ENCODE measurements at regions not wholly inside any gene's neighbourhood (a gene's known extent, or its start where the extent isn't known, plus 50 kb on each side); places are given as distances from the start of the nearest gene placed in this dataset.

- no peak for DNase-seq (ENCODE audit: low read depth)
- H3K4me3 ChIP-seq (ENCODE audit: control insufficient read depth, low read depth, low read length) = no peak overlapping the region
- TF ChIP-seq, protein P1, sequence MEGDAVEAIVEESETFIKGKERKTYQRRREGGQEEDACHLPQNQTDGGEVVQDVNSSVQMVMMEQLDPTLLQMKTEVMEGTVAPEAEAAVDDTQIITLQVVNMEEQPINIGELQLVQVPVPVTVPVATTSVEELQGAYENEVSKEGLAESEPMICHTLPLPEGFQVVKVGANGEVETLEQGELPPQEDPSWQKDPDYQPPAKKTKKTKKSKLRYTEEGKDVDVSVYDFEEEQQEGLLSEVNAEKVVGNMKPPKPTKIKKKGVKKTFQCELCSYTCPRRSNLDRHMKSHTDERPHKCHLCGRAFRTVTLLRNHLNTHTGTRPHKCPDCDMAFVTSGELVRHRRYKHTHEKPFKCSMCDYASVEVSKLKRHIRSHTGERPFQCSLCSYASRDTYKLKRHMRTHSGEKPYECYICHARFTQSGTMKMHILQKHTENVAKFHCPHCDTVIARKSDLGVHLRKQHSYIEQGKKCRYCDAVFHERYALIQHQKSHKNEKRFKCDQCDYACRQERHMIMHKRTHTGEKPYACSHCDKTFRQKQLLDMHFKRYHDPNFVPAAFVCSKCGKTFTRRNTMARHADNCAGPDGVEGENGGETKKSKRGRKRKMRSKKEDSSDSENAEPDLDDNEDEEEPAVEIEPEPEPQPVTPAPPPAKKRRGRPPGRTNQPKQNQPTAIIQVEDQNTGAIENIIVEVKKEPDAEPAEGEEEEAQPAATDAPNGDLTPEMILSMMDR (conservative IDR thresholded peaks at IDR 0.05; ENCODE audit: control insufficient read depth, insufficient read depth, low read depth, low read length) = no peak
These were observed 527.8 kb downstream of the AGTPBP1 start for GRCh38 chr9:85213650-85214607.

DNA sequence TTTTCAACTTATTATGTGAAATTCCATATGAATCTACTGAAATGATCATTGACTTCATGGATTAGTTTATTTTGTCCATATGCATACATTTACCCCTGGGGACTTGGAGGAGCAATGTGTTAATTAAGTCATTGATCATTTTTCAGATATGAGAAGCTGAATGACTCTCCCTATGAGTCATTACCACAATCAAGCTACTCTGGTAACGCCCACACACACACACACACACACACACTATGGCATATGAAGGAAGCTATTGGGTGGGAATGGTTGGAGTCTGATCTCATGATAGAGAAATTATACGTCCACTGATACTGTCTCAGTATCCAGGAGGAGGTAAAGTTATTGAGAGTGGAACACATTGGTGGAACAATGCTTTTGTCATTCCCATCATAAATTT is 528.9 kb downstream of the AGTPBP1 start:
- DNase-seq (ENCODE audit: low read depth) = peak; percentile 85
- no peak overlapping the region for H3K4me3 ChIP-seq (ENCODE audit: control insufficient read depth, low read depth, low read length)
- TF ChIP-seq, protein P1 (conservative IDR thresholded peaks at IDR 0.05; ENCODE audit: control insufficient read depth, insufficient read depth, low read depth, low read length) = no peak

GRCh38 chr9:85212209-85212608 is 529.5 kb downstream of the AGTPBP1 start:
- peak; percentile 55 for DNase-seq (ENCODE audit: low read depth)
- H3K4me3 ChIP-seq (ENCODE audit: control insufficient read depth, low read depth, low read length) = no peak overlapping the region
- TF ChIP-seq, protein P1 (conservative IDR thresholded peaks at IDR 0.05; ENCODE audit: control insufficient read depth, insufficient read depth, low read depth, low read length) = no peak

DNA sequence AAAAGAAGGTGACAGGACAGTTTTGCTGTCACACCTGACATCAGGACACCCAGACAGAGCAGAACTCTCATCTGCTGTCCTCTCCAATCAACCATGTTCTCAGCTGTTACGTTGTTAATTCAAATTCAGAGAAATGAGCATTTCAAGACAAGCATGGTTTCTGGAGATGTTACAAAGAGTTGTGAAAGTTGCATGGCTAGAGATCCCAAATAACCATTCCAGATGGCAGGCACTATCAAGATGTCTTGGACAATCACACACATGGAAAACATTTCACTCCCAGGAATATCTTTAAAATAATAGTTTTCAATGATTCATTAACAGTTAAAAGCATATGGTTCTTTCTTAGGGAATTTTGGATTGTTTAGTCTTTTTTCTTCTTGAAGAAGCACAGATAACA is 533.1 kb downstream of the AGTPBP1 start:
- TF ChIP-seq, protein P1 (conservative IDR thresholded peaks at IDR 0.05; ENCODE audit: control insufficient read depth, insufficient read depth, low read depth, low read length) = no peak
- H3K4me3 ChIP-seq (ENCODE audit: control insufficient read depth, low read depth, low read length) = no peak overlapping the region
- DNase-seq (ENCODE audit: low read depth) = no peak

- TF ChIP-seq, protein P1 (conservative IDR thresholded peaks at IDR 0.05; ENCODE audit: control insufficient read depth, insufficient read depth, low read depth, low read length) = no peak
- DNase-seq (ENCODE audit: low read depth) = no peak
- no peak overlapping the region for H3K4me3 ChIP-seq (ENCODE audit: control insufficient read depth, low read depth, low read length)
These were observed 534.6 kb downstream of the NTRK2 start for GRCh38 chr9:85204176-85204575.

- TF ChIP-seq, protein P1 (conservative IDR thresholded peaks at IDR 0.05; ENCODE audit: control insufficient read depth, insufficient read depth, low read depth, low read length) = no peak
- H3K4me3 ChIP-seq (ENCODE audit: control insufficient read depth, low read depth, low read length) = no peak overlapping the region
- no peak for DNase-seq (ENCODE audit: low read depth)
These were observed 533.1 kb downstream of the NTRK2 start for GRCh38 chr9:85202596-85202995.

All from fibroblast of mammary gland (primary cell).